Vagina (tissue), 2 donors: ENCODE measurements at regions not wholly inside any gene's neighbourhood (a gene's known extent, or its start where the extent isn't known, plus 50 kb on each side); places are given as distances from the start of the nearest gene placed in this dataset.

Experiments
- POLR2A ChIP-seq, 2 donors: fragments of 450-650 bp; IDR thresholded peaks; one replicate each; pipeline ENCODE4 v1.6.1; 2017; ENCODE audit warnings: antibody characterized with exemption in 2 of 2, mild to moderate bottlenecking in 2 of 2, moderate library complexity in 2 of 2
- POLR2AphosphoS5 ChIP-seq, 2 donors: sonication (generic); formaldehyde crosslinking; IDR thresholded peaks; one replicate each; pipeline ENCODE4 v1.9.0; 2017; ENCODE audit warnings: antibody characterized with exemption in 2 of 2, mild to moderate bottlenecking in 2 of 2, low read depth in 1 of 2; ENCODE audit not compliant: insufficient read depth in 1 of 2
- TF ChIP-seq, protein P1 (sequence below), 3 experiments: fragments of 450-650 bp in 2 of 3; fragments of 200-600 bp in 1 of 3; sonication (generic) in 1 of 3; IDR thresholded peaks; one replicate each; pipeline ENCODE4 v1.5.1; 2017 to 2019; ENCODE audit warnings: antibody characterized with exemption in 3 of 3, mild to moderate bottlenecking in 2 of 3, moderate library complexity in 2 of 3

DNA sequence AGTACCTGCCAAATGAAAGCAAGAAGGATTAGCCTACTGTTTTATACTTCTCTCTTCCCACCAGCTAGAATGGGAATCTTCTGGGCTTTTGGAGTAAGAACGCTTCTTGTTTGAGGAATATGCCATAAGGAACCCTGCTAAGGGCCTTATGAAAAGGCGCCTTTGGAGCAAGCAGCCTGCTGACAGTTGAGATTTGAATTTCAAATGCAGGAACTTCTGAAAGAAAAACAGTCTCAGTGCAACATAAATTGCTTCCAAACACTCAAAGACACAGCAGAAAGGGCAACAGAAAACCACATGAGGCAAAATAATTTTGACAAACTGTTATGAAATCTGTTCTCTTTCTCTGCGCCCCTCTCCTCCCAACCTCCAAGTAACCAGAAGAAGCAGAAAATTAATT is 149.4 kb upstream of the B3GAT2 start:
- TF ChIP-seq POLR2AphosphoS5 (IDR thresholded peaks at IDR 0.05; ENCODE audit: insufficient read depth in 1 of 2, low read depth in 1 of 2) (no peak), POLR2A (IDR thresholded peaks at IDR 0.05) (no peak)
- TF ChIP-seq, protein P1, sequence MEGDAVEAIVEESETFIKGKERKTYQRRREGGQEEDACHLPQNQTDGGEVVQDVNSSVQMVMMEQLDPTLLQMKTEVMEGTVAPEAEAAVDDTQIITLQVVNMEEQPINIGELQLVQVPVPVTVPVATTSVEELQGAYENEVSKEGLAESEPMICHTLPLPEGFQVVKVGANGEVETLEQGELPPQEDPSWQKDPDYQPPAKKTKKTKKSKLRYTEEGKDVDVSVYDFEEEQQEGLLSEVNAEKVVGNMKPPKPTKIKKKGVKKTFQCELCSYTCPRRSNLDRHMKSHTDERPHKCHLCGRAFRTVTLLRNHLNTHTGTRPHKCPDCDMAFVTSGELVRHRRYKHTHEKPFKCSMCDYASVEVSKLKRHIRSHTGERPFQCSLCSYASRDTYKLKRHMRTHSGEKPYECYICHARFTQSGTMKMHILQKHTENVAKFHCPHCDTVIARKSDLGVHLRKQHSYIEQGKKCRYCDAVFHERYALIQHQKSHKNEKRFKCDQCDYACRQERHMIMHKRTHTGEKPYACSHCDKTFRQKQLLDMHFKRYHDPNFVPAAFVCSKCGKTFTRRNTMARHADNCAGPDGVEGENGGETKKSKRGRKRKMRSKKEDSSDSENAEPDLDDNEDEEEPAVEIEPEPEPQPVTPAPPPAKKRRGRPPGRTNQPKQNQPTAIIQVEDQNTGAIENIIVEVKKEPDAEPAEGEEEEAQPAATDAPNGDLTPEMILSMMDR (IDR thresholded peaks at IDR 0.05): no peak
